HG03025 (cell line): ENCODE measurements at regions not wholly inside any gene's neighbourhood (a gene's known extent, or its start where the extent isn't known, plus 50 kb on each side); places are given as distances from the start of the nearest gene placed in this dataset.
A peak's percentile ranks its signal among the peaks of the same experiment; 100 is the strongest.

Source experiments
- ATAC-seq: cut with Tn5 transposase; IDR thresholded peaks from one replicate; pipeline ENCODE4 v1.9.1; 2021; ENCODE audit warnings: mild to moderate bottlenecking, moderate library complexity; ENCODE audit not compliant: unreplicated experiment, low FRiP score

- ATAC-seq, result no peak
Measured at GRCh38 chr12:75974323-75975187, 57.0 kb downstream of the PHLDA1 start.

DNA sequence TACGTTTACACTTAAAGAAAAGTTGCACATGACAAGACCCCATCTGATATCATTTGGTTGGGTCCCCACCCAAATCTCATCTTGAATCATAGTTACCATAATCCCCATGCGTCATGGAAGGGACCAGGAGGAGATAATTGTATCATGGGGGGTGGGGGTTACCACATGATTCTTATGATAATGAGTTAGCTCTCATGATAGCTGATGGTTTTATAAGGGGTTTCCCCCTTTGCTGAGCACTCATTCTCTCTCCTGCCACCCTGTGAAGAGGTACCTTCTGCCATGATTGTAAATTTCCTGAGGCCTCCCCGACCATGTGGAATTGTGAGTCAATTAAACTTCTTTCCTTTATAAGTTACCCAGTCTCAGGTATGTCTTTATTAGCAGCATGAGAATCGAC, 60.3 kb downstream of the PHLDA1 start:
- no peak for ATAC-seq

DNA sequence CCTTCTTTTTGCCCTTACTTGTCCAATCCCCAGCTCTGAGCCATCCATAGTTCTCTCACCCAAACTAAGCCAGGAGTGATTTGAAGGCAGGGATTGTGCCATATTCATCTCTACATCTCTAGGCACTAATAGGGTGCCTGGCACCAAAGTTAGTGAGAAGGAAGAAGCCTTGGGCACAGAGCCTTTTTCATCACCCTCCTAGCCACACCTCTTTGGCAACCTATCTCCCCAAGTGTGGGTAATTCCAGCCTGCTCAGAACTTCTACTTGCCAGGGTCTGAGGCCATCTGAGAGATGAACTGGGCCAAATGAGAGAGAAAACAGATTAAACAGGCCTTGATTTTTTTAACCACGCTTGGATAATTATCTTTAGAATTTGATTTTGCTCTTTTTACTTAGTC, 61.3 kb downstream of the PHLDA1 start:
- no peak for ATAC-seq

GRCh38 chr12:75969768-75970167, 61.8 kb downstream of the PHLDA1 start:
- no peak for ATAC-seq

DNA sequence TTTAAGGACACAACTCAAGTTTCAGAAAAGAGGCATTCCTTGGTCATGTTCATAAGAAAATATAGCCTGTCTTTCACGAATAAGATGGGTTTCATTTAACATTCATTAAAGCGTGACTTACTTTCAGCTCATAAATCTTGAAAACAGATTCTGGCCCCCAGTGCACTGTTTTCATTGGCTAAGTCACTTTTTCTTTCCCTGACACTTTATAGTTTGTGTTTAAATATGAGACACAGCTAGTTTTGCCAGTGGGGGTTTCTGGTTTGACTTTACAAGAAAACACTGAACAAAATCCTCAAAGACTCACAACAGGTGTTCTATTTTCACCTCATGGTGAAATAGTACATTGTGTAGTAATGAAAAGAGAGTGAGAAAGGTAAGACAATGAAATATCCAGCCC, 65.9 kb downstream of the PHLDA1 start:
- ATAC-seq, result no peak

DNA sequence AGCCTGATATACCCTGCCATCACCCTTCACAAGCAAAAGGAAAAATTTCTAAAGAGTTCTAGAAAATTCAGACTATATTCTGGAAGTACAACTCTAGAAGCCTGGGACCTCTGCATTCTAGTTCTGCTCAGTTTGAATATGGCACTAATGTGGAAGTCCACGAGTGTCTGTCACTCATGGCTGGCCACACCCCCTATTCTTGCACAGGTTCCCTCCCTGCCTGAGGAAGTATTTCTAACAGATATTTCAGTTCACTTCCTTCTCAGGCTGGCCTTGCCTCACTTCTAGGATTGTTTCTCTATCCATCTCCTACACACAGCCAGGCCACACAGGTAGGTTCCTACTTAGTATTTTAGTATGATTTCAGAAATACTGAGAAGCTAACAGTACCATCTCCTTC, 67.4 kb downstream of the PHLDA1 start:
- ATAC-seq, result peak; percentile 60

- no peak for ATAC-seq
Measured at GRCh38 chr12:75961878-75962277, 69.7 kb downstream of the PHLDA1 start.

DNA sequence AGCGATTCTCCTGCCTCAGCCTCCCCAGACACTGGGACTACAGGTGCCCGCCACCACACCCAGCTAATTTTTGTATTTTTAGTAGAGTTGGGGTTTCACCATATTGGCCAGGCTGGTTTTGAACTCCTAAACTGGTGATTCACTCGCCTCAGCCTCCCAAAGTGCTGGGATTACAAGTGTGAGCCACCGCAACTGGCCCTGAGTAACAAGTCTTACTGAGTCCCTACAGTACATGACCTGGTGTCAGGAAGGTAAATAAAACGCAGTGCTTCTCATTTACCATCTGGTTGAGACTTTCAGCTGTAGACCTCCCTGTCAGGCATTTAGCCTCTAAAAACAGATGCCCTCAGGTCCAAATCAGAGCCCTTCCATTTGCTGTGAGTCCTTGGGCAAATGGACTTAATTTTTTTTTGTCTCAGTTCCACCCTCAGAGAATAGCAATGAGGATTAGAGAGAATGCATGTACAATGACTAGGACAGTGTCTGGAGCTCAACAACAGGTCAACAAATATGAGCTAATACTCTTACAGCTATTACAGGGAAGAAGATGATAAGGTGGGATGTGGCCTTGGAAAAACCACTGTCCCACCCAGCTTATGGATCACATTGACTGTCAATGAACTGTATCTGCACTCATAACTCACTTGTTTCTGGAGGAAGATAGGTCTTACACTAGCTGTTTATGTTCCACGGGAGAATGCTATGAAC, 70.5 kb downstream of the PHLDA1 start:
- ATAC-seq, result no peak

- peak; percentile 46 for ATAC-seq
Measured at GRCh38 chr12:75960086-75960910, 71.3 kb downstream of the PHLDA1 start.

- ATAC-seq, result peak; percentile 7
Measured at GRCh38 chr12:75959506-75959905, 72.1 kb downstream of the PHLDA1 start.

DNA sequence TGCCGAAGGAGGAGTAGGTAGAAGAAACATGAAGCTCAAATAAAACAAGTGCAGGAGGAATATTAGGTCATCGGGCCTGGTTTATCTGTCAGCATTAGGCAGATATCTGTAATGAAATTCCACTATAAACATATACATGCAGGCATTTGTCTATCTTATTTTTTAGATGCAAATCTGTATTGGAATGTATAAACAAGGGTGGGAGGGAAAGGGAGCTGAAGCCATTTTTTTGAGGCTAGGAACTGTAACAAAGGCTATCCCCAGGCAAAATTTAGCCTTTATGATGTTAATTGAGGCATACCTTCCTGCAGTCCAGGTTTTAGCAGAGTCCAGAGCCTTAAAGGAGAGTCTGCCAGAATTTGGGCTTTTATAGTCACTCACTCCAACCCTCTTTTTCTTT, 72.5 kb downstream of the PHLDA1 start:
- ATAC-seq, result no peak

DNA sequence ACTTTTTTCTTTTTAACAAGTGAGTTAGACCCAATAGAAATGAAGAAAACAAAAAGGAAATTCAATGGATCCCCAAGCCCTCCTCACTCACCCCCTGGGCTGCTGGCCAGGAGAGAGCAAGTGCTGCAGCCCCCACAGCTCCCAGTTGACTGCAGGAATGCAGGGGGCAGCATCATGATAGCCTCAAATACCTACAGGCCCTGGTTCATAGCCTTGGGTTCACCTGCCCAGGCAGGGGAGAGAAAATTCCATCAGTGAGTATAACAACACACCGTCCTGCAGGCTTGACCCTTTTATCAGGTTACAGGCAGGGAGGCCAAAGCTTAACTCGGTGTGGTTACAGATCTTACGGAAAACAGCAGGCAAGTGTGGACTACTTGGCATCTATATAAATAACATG, 76.3 kb downstream of the PHLDA1 start:
- ATAC-seq, result no peak

GRCh38 chr12:75954749-75955148, 76.8 kb downstream of the PHLDA1 start:
- no peak for ATAC-seq

DNA sequence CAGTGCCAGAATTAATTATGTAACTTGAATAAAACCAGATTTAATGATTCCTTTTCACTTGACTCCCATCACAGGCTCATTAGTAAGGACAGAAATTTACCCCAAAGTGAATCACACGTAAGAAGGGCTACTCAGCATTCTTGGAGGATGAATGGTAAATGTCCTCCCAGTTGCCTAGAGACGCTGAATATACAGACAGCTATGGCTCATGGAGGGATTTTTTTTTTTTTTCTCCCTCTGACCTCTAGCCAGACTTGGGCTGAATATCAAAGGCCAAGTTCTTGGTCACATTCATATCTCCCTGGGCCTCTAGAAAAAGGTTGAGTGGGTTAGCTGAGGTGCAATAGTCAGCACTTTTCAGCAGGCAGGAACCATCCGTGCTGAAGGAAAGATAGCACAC, 77.5 kb downstream of the PHLDA1 start:
- no peak for ATAC-seq

- ATAC-seq, result no peak
Measured at GRCh38 chr12:75953312-75953906, 78.2 kb downstream of the PHLDA1 start.

DNA sequence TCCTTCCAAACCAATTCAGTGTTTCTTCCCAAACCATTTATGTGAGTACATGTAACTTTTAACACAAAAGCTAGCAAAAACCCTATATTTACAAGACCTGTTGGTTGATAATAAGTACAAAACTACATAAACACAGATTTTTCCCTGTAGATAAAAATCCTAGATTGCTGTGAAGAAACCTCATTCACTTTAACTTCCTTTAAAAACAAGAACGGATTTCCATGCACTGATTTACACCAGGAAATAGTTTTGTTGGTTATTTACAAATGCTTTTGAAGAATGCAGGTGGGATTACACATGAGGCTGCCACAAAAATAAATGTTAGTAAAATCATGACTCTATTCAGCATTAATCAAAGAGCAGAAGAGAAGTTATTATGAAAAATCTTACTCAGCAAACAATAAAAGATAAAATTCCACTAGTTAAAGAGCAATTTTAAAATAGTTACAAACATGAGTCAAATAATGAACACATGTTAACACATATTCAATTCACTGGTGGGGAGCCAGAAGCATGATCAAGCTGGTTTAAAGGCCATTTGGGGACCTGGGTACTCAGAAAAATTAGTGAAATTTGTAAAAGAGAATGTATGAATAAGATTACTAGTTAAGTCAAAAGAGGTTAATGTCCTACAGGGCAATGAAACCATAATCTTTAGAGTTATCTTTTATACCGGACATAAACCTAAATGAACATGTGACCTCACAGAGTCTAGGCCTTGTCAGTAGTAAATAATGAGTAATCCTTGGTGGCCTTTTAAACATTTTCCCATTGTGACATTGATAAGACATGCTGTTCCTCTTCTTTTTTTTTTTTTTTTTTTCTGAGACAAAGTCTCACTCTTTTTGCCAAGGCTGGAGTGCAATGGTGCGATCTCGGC, 79.9 kb downstream of the PHLDA1 start:
- ATAC-seq, result no peak

GRCh38 chr12:75947156-75947723, 84.3 kb downstream of the PHLDA1 start:
- ATAC-seq, result no peak

DNA sequence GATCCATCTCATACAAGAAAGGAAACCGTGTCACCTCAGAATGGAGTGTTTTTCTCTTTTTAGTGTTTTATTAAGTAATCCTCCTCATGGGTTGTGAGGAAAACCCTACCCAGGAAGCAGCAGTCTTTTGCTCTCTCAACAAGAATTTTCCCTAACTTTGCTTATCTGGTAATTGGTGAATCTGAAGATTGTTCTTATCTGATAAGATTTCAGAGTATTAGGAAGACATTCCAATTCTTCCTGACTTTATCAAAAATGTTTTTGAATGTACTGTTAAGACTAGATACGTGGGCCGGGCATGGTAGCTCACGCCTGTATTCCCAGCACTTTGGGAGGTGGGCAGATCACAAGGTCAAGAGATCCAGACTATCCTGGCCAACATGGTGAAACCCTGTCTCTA, 86.0 kb downstream of the PHLDA1 start:
- ATAC-seq, result no peak

GRCh38 chr12:75944905-75945432, 86.6 kb downstream of the PHLDA1 start:
- no peak for ATAC-seq
